SK-N-SH treated with all-trans-retinoic acid at 6 μM for 48 hours (cell line): ENCODE measurements at regions not wholly inside any gene's neighbourhood (a gene's known extent, or its start where the extent isn't known, plus 50 kb on each side); places are given as distances from the start of the nearest gene placed in this dataset.

Source experiments
- ATAC-seq: fragments of 200-7000 bp; cut with Tn5 transposase; 3 replicates; pipeline ENCODE4 v1.9.1; 2020; ENCODE audit warnings: mild to moderate bottlenecking, moderate library complexity
- ARNTL ChIP-seq: fragments of 450-650 bp; formaldehyde crosslinking; IDR thresholded peaks from 2 replicates; pipeline ENCODE4 v1.5.0; 2020; ENCODE audit warnings: low read depth, mild to moderate bottlenecking, moderate library complexity, borderline replicate concordance
- BACH2 ChIP-seq: fragments of 250-450 bp; sonication (Bioruptor Pico); IDR thresholded peaks from 2 replicates; pipeline ENCODE4 v1.9.0; 2021; ENCODE audit warnings: mild to moderate bottlenecking, borderline replicate concordance
- ESRRG ChIP-seq: fragments of 250-450 bp; sonication (Bioruptor Pico); IDR thresholded peaks from 2 replicates; pipeline ENCODE4 v1.6.1; 2021; ENCODE audit warnings: mild to moderate bottlenecking
- GLIS3 ChIP-seq: fragments of 250-450 bp; sonication (Bioruptor Pico); IDR thresholded peaks from 2 replicates; pipeline ENCODE4 v1.5.0; 2020; ENCODE audit warnings: mild to moderate bottlenecking, moderate library complexity
- ISL1 ChIP-seq: fragments of 250-450 bp; sonication (Bioruptor Pico); IDR thresholded peaks from 2 replicates; pipeline ENCODE4 v2.1.2; 2022; ENCODE audit warnings: mild to moderate bottlenecking, moderate library complexity
- OSR1 ChIP-seq: fragments of 250-450 bp; sonication (Bioruptor Pico); IDR thresholded peaks from 2 replicates; pipeline ENCODE4 v1.8.0; 2022; ENCODE audit warnings: moderate library complexity, mild to moderate bottlenecking, inconsistent platforms
- PPARA ChIP-seq: fragments of 250-450 bp; sonication (Bioruptor Pico); IDR thresholded peaks from 2 replicates; pipeline ENCODE4 v1.5.0; 2020; ENCODE audit warnings: mild to moderate bottlenecking, borderline replicate concordance
- RARB ChIP-seq: fragments of 250-450 bp; sonication (Bioruptor Pico); IDR thresholded peaks from 2 replicates; pipeline ENCODE4 v1.8.0; 2021; ENCODE audit warnings: mild to moderate bottlenecking, moderate library complexity
- SNAI2 ChIP-seq: fragments of 250-450 bp; sonication (Bioruptor Pico); IDR thresholded peaks from 2 replicates; pipeline ENCODE4 v1.5.0; 2020; ENCODE audit warnings: mild to moderate bottlenecking, moderate library complexity
- TCF4 ChIP-seq: fragments of 250-450 bp; sonication (Bioruptor Pico); IDR thresholded peaks from 2 replicates; pipeline ENCODE4 v1.8.0; 2021; ENCODE audit warnings: mild to moderate bottlenecking, moderate library complexity, borderline replicate concordance
- TOX ChIP-seq: fragments of 250-450 bp; sonication (Bioruptor Pico); IDR thresholded peaks from 2 replicates; pipeline ENCODE4 v1.8.0; 2021; ENCODE audit warnings: mild to moderate bottlenecking, moderate library complexity, borderline replicate concordance
- ZC3H10 ChIP-seq: fragments of 250-450 bp; sonication (Bioruptor Pico); IDR thresholded peaks from 2 replicates; pipeline ENCODE4 v1.5.1; 2021; ENCODE audit warnings: mild to moderate bottlenecking, moderate library complexity
- ZFP30 ChIP-seq: fragments of 450-650 bp; formaldehyde crosslinking; IDR thresholded peaks from 2 replicates; pipeline ENCODE4 v1.5.0; 2022; ENCODE audit warnings: mild to moderate bottlenecking, moderate library complexity
- ZNF565 ChIP-seq: fragments of 450-650 bp; formaldehyde crosslinking; conservative IDR thresholded peaks from 2 replicates; pipeline ENCODE4 v1.5.0; 2020; ENCODE audit warnings: low read depth, mild to moderate bottlenecking, moderate library complexity
- ZNF70 ChIP-seq: fragments of 450-650 bp; formaldehyde crosslinking; IDR thresholded peaks from 2 replicates; pipeline ENCODE4 v1.5.0; 2020; ENCODE audit warnings: mild to moderate bottlenecking, moderate library complexity
- ZNF8 ChIP-seq: fragments of 450-650 bp; formaldehyde crosslinking; IDR thresholded peaks from 2 replicates; pipeline ENCODE4 v1.5.0; 2020; ENCODE audit warnings: mild to moderate bottlenecking, moderate library complexity
- TF ChIP-seq, protein P1 (sequence below): fragments of 250-450 bp; sonication (Bioruptor Pico); IDR thresholded peaks from 2 replicates; pipeline ENCODE4 v1.5.0; 2020; ENCODE audit warnings: mild to moderate bottlenecking, moderate library complexity
- TF ChIP-seq, protein P2 (sequence below): fragments of 250-450 bp; sonication (Bioruptor Pico); IDR thresholded peaks from 2 replicates; pipeline ENCODE4 v1.8.0; 2020; ENCODE audit warnings: mild to moderate bottlenecking, moderate library complexity, borderline replicate concordance
- TF ChIP-seq, protein P3 (sequence below): fragments of 250-450 bp; sonication (Bioruptor Pico); IDR thresholded peaks from 2 replicates; pipeline ENCODE4 v1.8.0; 2021; ENCODE audit warnings: low read depth, mild to moderate bottlenecking, moderate library complexity, borderline replicate concordance
- TF ChIP-seq, protein P4 (sequence below): fragments of 250-450 bp; sonication (Bioruptor Pico); IDR thresholded peaks from 2 replicates; pipeline ENCODE4 v1.5.1; 2021; ENCODE audit warnings: mild to moderate bottlenecking, moderate library complexity
- TF ChIP-seq, protein P5 (sequence below): fragments of 250-450 bp; sonication (Bioruptor Pico); IDR thresholded peaks from 2 replicates; pipeline ENCODE4 v1.5.1; 2020; ENCODE audit warnings: low read depth, mild to moderate bottlenecking, moderate library complexity

DNA sequence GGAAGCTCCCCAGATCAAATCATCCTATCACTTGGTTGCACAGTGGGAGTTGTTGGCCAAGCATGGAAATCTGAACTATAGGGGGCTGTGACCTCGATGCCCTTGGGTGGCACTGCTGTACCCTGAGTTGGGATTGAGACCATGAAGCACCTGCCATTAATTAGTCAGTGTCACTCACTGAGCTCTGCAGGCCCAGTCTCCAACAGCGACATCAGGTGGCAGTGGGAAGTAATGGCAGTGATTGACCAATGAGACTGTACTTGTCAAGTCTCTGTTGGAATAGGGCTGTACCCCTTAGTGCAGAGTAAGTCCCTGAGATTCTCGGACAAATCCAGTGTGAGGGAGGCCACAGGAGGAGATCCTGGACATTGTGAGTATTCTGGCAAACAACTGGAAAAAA lies 118.0 kb upstream of the RPL38 start:
- no peak for ATAC-seq
- TF ChIP-seq BACH2 (CRISPR knock-in tag), result no peak
- TF ChIP-seq, protein P1, sequence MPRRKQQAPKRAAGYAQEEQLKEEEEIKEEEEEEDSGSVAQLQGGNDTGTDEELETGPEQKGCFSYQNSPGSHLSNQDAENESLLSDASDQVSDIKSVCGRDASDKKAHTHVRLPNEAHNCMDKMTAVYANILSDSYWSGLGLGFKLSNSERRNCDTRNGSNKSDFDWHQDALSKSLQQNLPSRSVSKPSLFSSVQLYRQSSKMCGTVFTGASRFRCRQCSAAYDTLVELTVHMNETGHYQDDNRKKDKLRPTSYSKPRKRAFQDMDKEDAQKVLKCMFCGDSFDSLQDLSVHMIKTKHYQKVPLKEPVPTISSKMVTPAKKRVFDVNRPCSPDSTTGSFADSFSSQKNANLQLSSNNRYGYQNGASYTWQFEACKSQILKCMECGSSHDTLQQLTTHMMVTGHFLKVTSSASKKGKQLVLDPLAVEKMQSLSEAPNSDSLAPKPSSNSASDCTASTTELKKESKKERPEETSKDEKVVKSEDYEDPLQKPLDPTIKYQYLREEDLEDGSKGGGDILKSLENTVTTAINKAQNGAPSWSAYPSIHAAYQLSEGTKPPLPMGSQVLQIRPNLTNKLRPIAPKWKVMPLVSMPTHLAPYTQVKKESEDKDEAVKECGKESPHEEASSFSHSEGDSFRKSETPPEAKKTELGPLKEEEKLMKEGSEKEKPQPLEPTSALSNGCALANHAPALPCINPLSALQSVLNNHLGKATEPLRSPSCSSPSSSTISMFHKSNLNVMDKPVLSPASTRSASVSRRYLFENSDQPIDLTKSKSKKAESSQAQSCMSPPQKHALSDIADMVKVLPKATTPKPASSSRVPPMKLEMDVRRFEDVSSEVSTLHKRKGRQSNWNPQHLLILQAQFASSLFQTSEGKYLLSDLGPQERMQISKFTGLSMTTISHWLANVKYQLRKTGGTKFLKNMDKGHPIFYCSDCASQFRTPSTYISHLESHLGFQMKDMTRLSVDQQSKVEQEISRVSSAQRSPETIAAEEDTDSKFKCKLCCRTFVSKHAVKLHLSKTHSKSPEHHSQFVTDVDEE (CRISPR knock-in tag), result no peak
- no peak for TF ChIP-seq PPARA
- TF ChIP-seq, all 23 proteins: peak for 0

DNA sequence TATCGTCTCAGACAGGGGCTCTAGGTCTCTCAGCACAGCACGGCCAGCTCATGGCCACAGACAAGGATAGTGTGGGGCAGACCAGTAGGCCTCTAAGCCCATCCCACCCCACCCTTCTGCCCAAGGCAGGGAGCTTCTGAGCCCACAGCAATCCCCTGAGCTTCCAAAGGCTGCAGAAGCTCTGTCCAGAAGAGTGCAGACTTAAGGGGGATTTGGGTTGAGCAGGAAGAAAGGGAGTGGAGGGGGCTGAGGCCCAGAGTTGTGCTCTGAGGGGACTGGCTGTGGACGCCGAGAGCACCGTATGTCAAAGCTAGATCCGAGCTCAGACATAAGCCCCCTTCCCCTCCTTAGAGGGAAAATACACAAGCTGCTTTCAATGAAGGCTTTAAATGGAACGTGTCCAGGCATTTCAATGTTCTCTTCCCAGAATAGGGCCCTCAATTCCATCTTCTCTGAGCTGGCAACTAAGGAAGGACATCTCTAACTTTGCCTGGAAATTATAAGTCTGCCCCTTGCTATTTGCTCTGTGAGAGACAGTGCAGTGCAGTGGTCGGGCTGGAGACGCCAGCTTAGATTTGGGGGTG lies 116.4 kb upstream of the RPL38 start:
- ATAC-seq, result no peak
- TF ChIP-seq, protein P2, sequence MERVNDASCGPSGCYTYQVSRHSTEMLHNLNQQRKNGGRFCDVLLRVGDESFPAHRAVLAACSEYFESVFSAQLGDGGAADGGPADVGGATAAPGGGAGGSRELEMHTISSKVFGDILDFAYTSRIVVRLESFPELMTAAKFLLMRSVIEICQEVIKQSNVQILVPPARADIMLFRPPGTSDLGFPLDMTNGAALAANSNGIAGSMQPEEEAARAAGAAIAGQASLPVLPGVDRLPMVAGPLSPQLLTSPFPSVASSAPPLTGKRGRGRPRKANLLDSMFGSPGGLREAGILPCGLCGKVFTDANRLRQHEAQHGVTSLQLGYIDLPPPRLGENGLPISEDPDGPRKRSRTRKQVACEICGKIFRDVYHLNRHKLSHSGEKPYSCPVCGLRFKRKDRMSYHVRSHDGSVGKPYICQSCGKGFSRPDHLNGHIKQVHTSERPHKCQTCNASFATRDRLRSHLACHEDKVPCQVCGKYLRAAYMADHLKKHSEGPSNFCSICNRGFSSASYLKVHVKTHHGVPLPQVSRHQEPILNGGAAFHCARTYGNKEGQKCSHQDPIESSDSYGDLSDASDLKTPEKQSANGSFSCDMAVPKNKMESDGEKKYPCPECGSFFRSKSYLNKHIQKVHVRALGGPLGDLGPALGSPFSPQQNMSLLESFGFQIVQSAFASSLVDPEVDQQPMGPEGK (CRISPR knock-in tag), result no peak
- TF ChIP-seq ZNF8 (CRISPR knock-in tag) (no peak), ZFP30 (CRISPR knock-in tag) (no peak), TCF4 (CRISPR knock-in tag) (no peak), SNAI2 (no peak), OSR1 (CRISPR knock-in tag) (no peak), ZC3H10 (CRISPR knock-in tag) (no peak), PPARA (no peak)

DNA sequence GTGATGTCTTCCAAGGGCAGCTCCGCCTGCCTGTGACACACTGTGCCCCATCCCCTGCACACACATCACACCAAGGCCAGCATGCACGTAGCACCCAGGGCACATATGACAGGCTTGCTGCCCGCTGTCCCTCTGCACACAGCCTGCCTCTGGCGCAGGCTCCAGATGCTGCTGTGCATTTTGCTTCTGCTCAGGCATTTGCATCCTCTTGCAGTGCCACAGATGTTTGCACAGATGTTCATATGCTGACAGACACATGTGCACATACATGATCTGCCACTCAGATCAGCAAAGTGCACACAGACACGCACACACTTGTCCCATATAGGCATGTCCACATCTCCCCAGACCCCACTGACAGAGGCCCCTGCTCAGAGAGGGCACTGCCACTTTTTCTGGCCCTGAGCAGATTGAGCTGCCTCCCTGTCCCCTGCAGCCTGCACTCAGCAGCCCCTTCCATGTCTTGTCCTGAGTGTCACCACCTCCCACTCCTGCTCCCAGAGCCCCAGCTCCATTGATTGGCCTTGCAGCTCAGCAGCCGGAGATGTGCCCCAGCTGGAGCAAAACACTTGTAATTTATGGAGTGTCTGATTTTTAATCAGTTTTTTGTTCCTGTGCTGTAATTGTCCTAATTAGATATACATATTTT lies 115.1 kb upstream of the RPL38 start:
- ATAC-seq, result no peak
- TF ChIP-seq SNAI2 (no peak), ZFP30 (CRISPR knock-in tag) (no peak), ISL1 (no peak), RARB (CRISPR knock-in tag) (no peak)
- TF ChIP-seq, protein P3, sequence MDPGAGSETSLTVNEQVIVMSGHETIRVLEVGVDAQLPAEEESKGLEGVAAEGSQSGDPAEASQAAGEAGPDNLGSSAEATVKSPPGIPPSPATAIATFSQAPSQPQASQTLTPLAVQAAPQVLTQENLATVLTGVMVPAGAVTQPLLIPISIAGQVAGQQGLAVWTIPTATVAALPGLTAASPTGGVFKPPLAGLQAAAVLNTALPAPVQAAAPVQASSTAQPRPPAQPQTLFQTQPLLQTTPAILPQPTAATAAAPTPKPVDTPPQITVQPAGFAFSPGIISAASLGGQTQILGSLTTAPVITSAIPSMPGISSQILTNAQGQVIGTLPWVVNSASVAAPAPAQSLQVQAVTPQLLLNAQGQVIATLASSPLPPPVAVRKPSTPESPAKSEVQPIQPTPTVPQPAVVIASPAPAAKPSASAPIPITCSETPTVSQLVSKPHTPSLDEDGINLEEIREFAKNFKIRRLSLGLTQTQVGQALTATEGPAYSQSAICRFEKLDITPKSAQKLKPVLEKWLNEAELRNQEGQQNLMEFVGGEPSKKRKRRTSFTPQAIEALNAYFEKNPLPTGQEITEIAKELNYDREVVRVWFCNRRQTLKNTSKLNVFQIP (CRISPR knock-in tag), result no peak
- TF ChIP-seq, protein P1 (CRISPR knock-in tag), result no peak

DNA sequence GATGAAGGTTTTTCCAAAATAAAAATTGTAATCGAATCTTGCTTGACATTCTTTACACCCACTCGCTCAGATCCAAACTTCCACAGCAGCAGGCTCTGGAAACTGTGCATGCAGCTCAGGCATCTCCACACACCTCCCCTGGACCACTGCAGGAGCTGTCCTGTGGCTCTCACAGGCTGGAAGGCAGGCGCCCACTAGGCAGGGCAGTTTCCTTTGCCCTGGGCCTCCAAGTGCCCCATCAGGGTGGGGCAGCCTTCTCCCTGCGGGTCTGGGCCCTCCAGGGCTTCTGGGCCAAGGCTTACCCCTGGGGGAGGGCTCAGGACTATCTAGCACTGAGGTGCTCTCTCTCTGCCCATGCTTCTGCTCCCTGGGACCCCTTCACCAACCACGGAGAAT lies 114.5 kb upstream of the RPL38 start:
- TF ChIP-seq TOX (CRISPR knock-in tag) (no peak), SNAI2 (no peak), ZNF70 (CRISPR knock-in tag) (no peak), PPARA (no peak), ESRRG (CRISPR knock-in tag) (no peak), ISL1 (no peak), ZNF565 (CRISPR knock-in tag) (no peak), ZFP30 (CRISPR knock-in tag) (no peak), ARNTL (no peak), TCF4 (CRISPR knock-in tag) (no peak), ZC3H10 (CRISPR knock-in tag) (no peak), GLIS3 (no peak), OSR1 (CRISPR knock-in tag) (no peak), RARB (CRISPR knock-in tag) (no peak)
- TF ChIP-seq, protein P4, sequence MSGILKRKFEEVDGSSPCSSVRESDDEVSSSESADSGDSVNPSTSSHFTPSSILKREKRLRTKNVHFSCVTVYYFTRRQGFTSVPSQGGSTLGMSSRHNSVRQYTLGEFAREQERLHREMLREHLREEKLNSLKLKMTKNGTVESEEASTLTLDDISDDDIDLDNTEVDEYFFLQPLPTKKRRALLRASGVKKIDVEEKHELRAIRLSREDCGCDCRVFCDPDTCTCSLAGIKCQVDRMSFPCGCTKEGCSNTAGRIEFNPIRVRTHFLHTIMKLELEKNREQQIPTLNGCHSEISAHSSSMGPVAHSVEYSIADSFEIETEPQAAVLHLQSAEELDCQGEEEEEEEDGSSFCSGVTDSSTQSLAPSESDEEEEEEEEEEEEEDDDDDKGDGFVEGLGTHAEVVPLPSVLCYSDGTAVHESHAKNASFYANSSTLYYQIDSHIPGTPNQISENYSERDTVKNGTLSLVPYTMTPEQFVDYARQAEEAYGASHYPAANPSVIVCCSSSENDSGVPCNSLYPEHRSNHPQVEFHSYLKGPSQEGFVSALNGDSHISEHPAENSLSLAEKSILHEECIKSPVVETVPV (CRISPR knock-in tag), result no peak
- TF ChIP-seq, protein P5, sequence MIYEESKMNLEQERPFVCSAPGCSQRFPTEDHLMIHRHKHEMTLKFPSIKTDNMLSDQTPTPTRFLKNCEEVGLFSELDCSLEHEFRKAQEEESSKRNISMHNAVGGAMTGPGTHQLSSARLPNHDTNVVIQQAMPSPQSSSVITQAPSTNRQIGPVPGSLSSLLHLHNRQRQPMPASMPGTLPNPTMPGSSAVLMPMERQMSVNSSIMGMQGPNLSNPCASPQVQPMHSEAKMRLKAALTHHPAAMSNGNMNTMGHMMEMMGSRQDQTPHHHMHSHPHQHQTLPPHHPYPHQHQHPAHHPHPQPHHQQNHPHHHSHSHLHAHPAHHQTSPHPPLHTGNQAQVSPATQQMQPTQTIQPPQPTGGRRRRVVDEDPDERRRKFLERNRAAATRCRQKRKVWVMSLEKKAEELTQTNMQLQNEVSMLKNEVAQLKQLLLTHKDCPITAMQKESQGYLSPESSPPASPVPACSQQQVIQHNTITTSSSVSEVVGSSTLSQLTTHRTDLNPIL (CRISPR knock-in tag), result no peak
- TF ChIP-seq, protein P2 (CRISPR knock-in tag), result no peak
- no peak for ATAC-seq
